ENCODE measurements at regions not wholly inside any gene's neighbourhood (a gene's known extent, or its start where the extent isn't known, plus 50 kb on each side); places are given as distances from the start of the nearest gene placed in this dataset.

DNA sequence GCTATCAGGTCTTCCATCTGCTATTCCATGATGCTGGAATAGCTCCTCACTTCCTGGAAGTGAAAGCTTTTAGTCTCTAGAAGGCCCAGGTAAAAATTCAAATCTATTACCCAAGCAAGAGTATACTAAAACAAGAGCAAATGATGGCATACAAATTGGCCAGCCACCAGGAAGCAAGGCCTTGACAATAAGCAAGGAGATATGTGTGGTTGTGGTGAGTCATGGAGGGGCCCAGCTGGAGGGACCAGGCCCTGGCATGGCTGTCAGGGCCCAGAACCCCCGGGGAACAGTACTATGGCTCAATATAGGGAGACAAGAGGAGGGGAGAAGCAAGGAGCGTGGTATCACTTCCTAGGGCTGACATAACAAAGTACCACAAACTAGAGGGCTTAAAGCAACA, 358.7 kb downstream of the RRAGC start:
- TF ChIP-seq, protein P1, sequence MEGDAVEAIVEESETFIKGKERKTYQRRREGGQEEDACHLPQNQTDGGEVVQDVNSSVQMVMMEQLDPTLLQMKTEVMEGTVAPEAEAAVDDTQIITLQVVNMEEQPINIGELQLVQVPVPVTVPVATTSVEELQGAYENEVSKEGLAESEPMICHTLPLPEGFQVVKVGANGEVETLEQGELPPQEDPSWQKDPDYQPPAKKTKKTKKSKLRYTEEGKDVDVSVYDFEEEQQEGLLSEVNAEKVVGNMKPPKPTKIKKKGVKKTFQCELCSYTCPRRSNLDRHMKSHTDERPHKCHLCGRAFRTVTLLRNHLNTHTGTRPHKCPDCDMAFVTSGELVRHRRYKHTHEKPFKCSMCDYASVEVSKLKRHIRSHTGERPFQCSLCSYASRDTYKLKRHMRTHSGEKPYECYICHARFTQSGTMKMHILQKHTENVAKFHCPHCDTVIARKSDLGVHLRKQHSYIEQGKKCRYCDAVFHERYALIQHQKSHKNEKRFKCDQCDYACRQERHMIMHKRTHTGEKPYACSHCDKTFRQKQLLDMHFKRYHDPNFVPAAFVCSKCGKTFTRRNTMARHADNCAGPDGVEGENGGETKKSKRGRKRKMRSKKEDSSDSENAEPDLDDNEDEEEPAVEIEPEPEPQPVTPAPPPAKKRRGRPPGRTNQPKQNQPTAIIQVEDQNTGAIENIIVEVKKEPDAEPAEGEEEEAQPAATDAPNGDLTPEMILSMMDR (IDR thresholded peaks at IDR 0.05), result no peak
- TF ChIP-seq POLR2A (IDR thresholded peaks at IDR 0.05) (no peak), EP300 (IDR thresholded peaks at IDR 0.05) (no peak)
